Stimulated activated memory B cell treated with anti-CD40 and anti-IgM and Interleukin-4, amounts not matched to agents 10 μg/mL and 1 μg/mL and 100 μg/mL, for 72 hours (primary cell): ENCODE measurements at regions not wholly inside any gene's neighbourhood (a gene's known extent, or its start where the extent isn't known, plus 50 kb on each side); places are given as distances from the start of the nearest gene placed in this dataset.
A peak's percentile ranks its signal among the peaks of the same experiment; 100 is the strongest.

Source experiments
- ATAC-seq: fragments of 150-1000 bp; cut with Tn5 transposase; 2 replicates; pipeline ENCODE4 v1.10.0; 2021
- H3K27ac Mint-ChIP-seq: one replicate; pipeline ENCODE4 v1.8.0; 2022; ENCODE audit warnings: mild to moderate bottlenecking, mixed read lengths
- H3K27me3 Mint-ChIP-seq: one replicate; pipeline ENCODE4 v1.8.0; 2022; ENCODE audit warnings: mixed read lengths
- H3K36me3 Mint-ChIP-seq: one replicate; pipeline ENCODE4 v1.8.0; 2022; ENCODE audit warnings: mixed read lengths
- H3K4me1 Mint-ChIP-seq: one replicate; pipeline ENCODE4 v1.8.0; 2022; ENCODE audit warnings: mixed read lengths
- H3K4me3 Mint-ChIP-seq: one replicate; pipeline ENCODE4 v1.8.0; 2022; ENCODE audit warnings: mild to moderate bottlenecking, moderate library complexity, mixed read lengths
- H3K9me3 Mint-ChIP-seq: one replicate; pipeline ENCODE4 v1.8.0; 2022; ENCODE audit warnings: mixed read lengths

DNA sequence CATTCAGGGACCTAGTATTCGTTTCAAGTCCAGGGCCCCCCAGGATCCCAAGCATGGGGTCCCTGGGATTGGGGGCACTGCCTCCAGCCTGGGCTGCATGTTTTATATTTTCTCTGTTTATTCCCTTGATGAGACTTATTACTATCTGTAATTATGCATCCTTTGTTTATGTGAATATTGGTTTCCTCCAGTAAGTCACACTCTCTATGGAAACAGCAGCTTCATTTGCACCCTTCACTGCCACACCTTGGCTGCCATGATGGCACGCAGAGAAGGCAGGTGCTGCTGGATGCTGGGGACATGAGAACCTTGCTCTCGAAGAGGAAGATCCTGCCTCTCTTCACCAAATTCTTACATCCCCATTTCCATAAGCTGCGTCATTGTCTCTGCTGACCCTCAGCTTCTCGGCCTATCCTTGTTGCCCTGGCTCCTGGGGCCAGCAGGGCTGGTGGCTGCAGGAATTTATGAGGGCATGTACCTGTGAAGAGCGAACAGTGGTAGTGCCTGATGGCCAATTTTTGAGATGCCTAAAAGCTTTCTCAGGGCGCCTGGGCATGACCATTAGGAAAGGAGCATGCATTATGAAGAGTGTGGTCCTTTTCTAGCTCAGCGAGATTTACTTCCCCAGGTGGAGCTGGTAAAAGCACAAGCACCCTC, 479.3 kb upstream of the KLF6 start:
- Mint-ChIP-seq H3K36me3 (no peaks in the 10 kb centered on the region), H3K27ac (no peak overlapping the region), H3K27me3 (no peaks in the 10 kb centered on the region), H3K9me3 (peaks cover 3% of the 10 kb centered on the region), H3K4me1 (peaks cover 19% of the 10 kb centered on the region), H3K4me3 (no peak overlapping the region)
- no peak for ATAC-seq

GRCh38 chr10:4263601-4263921, 478.6 kb upstream of the KLF6 start:
- Mint-ChIP-seq H3K4me1 (peaks cover 16% of the 10 kb centered on the region), H3K27me3 (no peaks in the 10 kb centered on the region), H3K4me3 (no peak overlapping the region), H3K36me3 (no peaks in the 10 kb centered on the region), H3K9me3 (peaks cover under 1% of the 10 kb centered on the region), H3K27ac (no peak overlapping the region)
- no peak for ATAC-seq

DNA sequence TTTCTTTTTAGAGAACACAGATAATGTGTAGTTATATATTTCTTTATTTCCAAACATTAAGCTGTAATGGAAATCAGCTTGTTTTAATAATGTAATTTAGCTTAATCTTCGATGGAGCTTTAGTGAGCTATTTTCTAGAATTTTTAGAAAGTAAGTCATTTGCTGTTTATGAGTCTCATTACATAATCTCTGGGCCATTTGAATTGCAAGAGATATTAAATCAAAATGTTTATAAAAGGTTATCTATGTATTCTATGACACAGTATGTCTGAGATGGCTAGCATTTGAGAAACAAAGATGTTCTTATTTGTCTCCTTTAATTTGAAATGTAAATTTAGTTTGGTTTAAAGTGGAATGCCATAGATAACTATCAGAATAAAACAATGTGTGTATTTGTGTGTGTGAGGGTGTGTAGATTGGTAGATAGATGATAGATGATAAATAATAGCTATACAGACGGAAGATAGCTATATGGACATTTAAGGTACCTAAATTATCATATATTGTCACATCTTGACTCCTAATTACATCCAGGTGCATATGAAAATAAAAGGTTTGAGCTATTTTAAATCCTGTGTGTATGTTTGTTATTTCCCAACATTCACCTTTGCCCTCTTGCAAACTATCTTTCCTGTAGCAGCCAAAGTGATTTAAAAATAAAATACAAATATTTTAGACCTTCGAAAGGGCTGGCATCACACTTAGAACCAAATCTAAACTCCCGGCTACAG, 478.0 kb upstream of the KLF6 start:
- H3K4me1 Mint-ChIP-seq, result peaks cover 14% of the 10 kb centered on the region
- ATAC-seq, result no peak
- H3K9me3 Mint-ChIP-seq, result no peaks in the 10 kb centered on the region
- no peak overlapping the region for H3K27ac Mint-ChIP-seq
- H3K27me3 Mint-ChIP-seq, result no peaks in the 10 kb centered on the region
- H3K4me3 Mint-ChIP-seq, result no peak overlapping the region
- H3K36me3 Mint-ChIP-seq, result no peaks in the 10 kb centered on the region

GRCh38 chr10:4262449-4262848, 477.4 kb upstream of the KLF6 start:
- H3K36me3 Mint-ChIP-seq, result no peaks in the 10 kb centered on the region
- H3K27me3 Mint-ChIP-seq, result no peaks in the 10 kb centered on the region
- ATAC-seq, result no peak
- H3K9me3 Mint-ChIP-seq, result no peaks in the 10 kb centered on the region
- no peak overlapping the region for H3K27ac Mint-ChIP-seq
- H3K4me3 Mint-ChIP-seq, result no peak overlapping the region
- H3K4me1 Mint-ChIP-seq, result peaks cover 14% of the 10 kb centered on the region

GRCh38 chr10:4260483-4261124, 475.6 kb upstream of the KLF6 start:
- Mint-ChIP-seq H3K4me3 (no peak overlapping the region), H3K9me3 (peaks cover 2% of the 10 kb centered on the region), H3K36me3 (no peaks in the 10 kb centered on the region), H3K27ac (no peak overlapping the region), H3K27me3 (no peaks in the 10 kb centered on the region), H3K4me1 (peaks cover 8% of the 10 kb centered on the region)
- no peak for ATAC-seq

GRCh38 chr10:4257939-4258465, 473.0 kb upstream of the KLF6 start:
- Mint-ChIP-seq H3K36me3 (no peaks in the 10 kb centered on the region), H3K4me1 (peaks cover 6% of the 10 kb centered on the region), H3K9me3 (peaks cover 5% of the 10 kb centered on the region), H3K27me3 (no peaks in the 10 kb centered on the region), H3K4me3 (no peak overlapping the region), H3K27ac (no peak overlapping the region)
- no peak for ATAC-seq

GRCh38 chr10:4256971-4257370, 472.0 kb upstream of the KLF6 start:
- H3K36me3 Mint-ChIP-seq, result no peaks in the 10 kb centered on the region
- no peak overlapping the region for H3K4me3 Mint-ChIP-seq
- peaks cover 5% of the 10 kb centered on the region for H3K9me3 Mint-ChIP-seq
- H3K4me1 Mint-ChIP-seq, result peaks cover 6% of the 10 kb centered on the region
- H3K27ac Mint-ChIP-seq, result no peak overlapping the region
- ATAC-seq, result no peak
- no peaks in the 10 kb centered on the region for H3K27me3 Mint-ChIP-seq

DNA sequence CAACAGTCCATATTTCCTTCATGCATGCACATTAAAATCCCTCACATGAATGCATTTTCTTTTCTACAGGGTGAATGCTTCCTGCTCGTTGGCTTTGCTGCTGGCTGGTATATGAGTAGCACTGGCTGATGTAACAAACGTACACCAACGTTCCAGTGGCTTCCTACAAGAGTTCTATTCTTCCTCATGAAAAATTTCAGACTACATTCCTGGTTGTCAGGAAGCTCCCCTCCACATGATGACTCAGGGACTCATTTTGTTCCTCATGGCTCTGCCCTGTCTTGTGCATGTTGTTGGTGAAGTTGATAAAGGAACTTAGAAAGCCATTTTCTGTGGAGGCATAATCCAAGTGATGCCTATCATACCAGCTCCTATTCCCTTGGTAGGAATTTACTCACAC, 470.7 kb upstream of the KLF6 start:
- no peak overlapping the region for H3K4me3 Mint-ChIP-seq
- ATAC-seq, result no peak
- no peaks in the 10 kb centered on the region for H3K36me3 Mint-ChIP-seq

DNA sequence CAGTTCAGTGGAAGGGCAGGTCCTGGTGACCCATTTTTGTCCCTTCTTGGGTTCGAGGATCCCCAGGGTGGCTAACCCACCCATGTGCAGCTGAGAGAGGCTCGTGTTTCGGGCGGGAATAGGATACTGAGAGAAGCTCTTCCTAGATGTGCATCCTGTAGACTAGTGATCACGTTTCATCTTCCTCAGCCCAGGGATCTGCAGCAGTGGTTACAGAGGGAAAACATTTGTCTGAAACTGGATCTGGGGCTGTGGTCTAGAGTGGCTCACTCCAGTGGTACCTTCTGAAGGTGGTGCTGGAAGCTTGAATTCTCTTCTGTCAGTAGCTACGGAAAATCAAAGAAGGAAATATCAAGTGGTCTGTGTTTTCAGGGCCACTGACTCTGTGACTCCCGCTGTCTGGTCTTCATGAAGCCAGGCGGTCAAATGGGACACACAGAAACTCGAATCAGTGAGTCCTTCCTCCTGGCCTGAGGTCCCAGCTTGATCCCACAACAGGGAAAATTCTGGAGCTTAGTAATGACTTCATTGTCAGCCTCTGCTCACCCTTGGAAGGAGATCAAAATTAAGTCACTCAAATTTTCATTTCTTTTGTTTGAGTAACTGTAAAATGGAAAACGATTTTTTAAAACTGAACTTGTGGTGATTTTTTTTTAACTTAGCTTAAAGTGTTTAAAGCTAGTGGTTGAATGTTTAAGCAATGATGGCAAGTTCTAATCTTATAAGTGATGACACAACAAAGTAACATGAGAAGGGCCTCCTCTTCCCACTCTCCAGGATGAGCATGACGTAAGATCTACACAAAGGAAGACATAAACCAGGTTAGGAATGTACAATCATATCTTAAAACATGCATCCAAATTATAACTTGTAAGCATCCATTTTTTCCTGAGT, 469.3 kb upstream of the KLF6 start:
- no peak for ATAC-seq
- Mint-ChIP-seq H3K4me1 (no peaks in the 10 kb centered on the region), H3K9me3 (peaks cover 5% of the 10 kb centered on the region), H3K27ac (no peak overlapping the region), H3K4me3 (no peak overlapping the region), H3K27me3 (no peaks in the 10 kb centered on the region), H3K36me3 (no peaks in the 10 kb centered on the region)

More for the DNA sequence above, 470.7 kb upstream of the KLF6 start:
- Mint-ChIP-seq H3K9me3 (peaks cover 5% of the 10 kb centered on the region), H3K27me3 (no peaks in the 10 kb centered on the region), H3K27ac (no peak overlapping the region), H3K4me1 (no peaks in the 10 kb centered on the region)

- peaks cover 5% of the 10 kb centered on the region for H3K9me3 Mint-ChIP-seq
- H3K27me3 Mint-ChIP-seq, result no peaks in the 10 kb centered on the region
- H3K4me1 Mint-ChIP-seq, result no peaks in the 10 kb centered on the region
- H3K36me3 Mint-ChIP-seq, result no peaks in the 10 kb centered on the region
- no peak overlapping the region for H3K27ac Mint-ChIP-seq
- H3K4me3 Mint-ChIP-seq, result no peak overlapping the region
- ATAC-seq, result no peak
Observed at GRCh38 chr10:4252701-4253100, 467.7 kb upstream of the KLF6 start.

- Mint-ChIP-seq H3K36me3 (no peaks in the 10 kb centered on the region), H3K4me3 (no peak overlapping the region), H3K9me3 (peaks cover 5% of the 10 kb centered on the region), H3K4me1 (peaks cover 19% of the 10 kb centered on the region), H3K27me3 (no peaks in the 10 kb centered on the region), H3K27ac (no peak overlapping the region)
- ATAC-seq, result no peak
Observed at GRCh38 chr10:4250587-4250887, 465.5 kb upstream of the KLF6 start.

- H3K9me3 Mint-ChIP-seq, result peaks cover 4% of the 10 kb centered on the region
Observed at GRCh38 chr10:4249841-4250586, 465.0 kb upstream of the KLF6 start.

DNA sequence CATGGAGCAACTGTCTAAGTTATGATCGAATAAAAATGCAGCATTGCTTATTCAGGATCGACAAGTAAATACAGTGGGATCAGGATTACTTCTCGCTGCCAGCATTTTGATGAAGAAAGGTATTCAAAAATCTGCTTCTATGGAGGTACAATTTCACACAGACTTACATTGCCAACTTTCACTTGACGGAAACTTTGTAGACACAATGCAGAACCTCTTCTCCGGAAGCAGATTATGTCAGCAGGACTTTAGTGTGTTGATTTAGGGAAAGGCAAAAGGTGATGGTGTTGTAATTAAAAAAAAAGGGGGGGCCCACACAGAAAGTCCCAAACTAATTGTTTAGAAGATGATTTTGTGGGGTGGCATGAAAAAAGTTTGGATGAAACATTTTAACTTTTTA, 462.4 kb upstream of the KLF6 start:
- ATAC-seq, result no peak
- no peak overlapping the region for H3K4me3 Mint-ChIP-seq
- H3K9me3 Mint-ChIP-seq, result peaks cover 4% of the 10 kb centered on the region
- no peaks in the 10 kb centered on the region for H3K36me3 Mint-ChIP-seq
- H3K27me3 Mint-ChIP-seq, result no peaks in the 10 kb centered on the region
- H3K27ac Mint-ChIP-seq, result peak overlapping the region; percentile 15
- peaks cover 24% of the 10 kb centered on the region for H3K4me1 Mint-ChIP-seq

More at GRCh38 chr10:4249841-4250586, 465.0 kb upstream of the KLF6 start:
- no peak for ATAC-seq
- Mint-ChIP-seq H3K27me3 (no peaks in the 10 kb centered on the region), H3K27ac (no peak overlapping the region), H3K36me3 (no peaks in the 10 kb centered on the region), H3K4me1 (peaks cover 19% of the 10 kb centered on the region), H3K4me3 (no peak overlapping the region)

DNA sequence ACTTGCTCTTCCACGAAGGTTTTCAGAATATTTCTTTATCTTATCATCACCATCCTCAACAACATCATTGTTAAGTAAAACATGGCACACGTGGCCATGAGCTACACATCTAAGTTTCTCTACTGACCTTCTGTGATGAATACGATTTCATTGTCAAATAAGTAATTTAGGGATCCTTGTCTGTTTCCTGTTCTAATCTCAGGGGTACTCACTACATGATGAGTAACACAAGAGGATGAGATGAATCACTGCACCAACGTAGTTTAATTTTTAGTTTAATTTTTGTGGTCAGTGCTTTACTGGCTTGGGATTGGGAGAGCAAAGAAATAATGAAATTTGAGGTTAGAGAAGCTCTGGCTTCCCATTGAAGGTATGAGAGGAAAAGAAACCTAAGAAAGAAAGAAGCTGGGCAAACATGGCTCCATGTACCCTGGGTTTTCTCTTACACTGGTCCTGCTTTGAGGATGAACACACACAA, 461.9 kb upstream of the KLF6 start:
- peak overlapping the region; percentile 21 for H3K4me3 Mint-ChIP-seq
- no peaks in the 10 kb centered on the region for H3K27me3 Mint-ChIP-seq
- peaks cover 28% of the 10 kb centered on the region for H3K4me1 Mint-ChIP-seq
- ATAC-seq, result no peak
- H3K9me3 Mint-ChIP-seq, result peaks cover 4% of the 10 kb centered on the region
- peak overlapping the region; percentile 15 for H3K27ac Mint-ChIP-seq
- no peaks in the 10 kb centered on the region for H3K36me3 Mint-ChIP-seq
